Stimulated activated CD4-positive, alpha-beta T cell treated with anti-CD3 and anti-CD28 coated beads, Interleukin-4, amount 100 ng/mL, for 1 hour (primary cell): ENCODE measurements at regions not wholly inside any gene's neighbourhood (a gene's known extent, or its start where the extent isn't known, plus 50 kb on each side); places are given as distances from the start of the nearest gene placed in this dataset.
"Not testable (repeated sequence)": the region's sequence is repeated elsewhere in the genome, so short reads cannot be mapped to it uniquely, and the experiment has no call there.

Experiments
- DNase-seq: peaks from one replicate; pipeline ENCODE4 v3.0.0-alpha.2; 2020

DNA sequence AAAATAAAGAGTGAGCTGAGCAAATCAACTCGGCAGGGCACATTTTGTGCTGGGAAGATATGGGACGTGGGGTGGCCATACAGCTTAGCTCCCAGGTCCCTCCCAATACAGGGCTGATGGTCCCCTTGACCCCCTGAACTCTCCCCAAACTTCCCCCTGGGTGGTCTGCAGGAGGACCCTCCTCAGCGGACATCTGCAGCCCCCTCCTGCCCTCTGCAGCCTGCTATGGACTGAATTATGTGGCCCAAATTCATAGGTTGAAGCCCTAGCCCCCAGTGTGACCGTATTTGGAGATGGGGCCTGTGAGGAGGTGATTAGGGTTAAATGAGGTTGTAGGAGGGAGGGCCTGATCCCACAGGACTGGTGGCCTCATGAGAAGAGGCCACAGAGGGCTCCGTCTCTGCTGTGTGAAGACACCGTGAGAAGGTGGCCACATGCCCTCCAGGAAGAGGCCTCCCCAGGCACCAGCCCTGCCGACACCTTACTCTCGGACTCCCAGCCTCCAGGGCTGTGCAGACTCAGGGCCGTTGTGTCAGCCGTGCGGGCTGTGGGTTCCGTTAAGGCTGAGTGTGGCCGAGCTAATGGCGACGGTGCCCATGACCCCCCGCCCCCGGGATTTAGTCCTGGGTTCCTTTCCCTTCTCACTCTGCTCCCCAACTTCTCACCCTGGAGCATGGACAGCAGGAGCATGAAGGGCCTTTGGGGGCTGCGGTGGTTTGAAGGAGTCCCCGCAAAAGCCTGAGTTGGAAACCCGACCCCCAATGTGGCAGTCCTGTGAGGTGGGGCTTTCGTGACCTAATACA lies 1042.8 kb downstream of the BRD1 start:
- no peak for DNase-seq

DNA sequence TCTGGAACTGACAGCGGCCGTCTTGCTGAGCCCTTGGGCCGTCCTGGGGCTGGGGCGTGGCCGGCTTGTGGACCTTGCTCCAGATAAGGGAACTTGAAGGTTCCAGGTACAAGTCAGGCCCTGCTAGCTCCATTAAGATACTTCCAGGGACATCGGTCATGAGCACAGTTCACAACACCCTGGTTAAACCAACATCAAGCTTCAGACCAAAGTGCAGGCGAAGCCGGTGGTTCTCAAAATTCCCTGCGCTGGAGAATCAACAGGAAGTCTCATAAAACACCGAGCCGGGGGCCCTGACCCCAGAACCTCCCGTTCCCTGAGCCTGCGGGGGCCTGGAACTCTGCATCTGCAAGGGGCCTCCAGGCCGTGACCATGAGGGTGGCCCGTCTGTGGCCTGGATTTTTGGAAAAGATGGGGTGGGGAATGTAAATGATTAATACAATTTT lies 1043.8 kb downstream of the BRD1 start:
- DNase-seq, result no peak

- no peak for DNase-seq
Observed at GRCh38 chr22:48782811-48783511, 1044.7 kb downstream of the BRD1 start.

GRCh38 chr22:48782326-48782725 lies 1045.3 kb downstream of the BRD1 start:
- DNase-seq, result no peak

DNA sequence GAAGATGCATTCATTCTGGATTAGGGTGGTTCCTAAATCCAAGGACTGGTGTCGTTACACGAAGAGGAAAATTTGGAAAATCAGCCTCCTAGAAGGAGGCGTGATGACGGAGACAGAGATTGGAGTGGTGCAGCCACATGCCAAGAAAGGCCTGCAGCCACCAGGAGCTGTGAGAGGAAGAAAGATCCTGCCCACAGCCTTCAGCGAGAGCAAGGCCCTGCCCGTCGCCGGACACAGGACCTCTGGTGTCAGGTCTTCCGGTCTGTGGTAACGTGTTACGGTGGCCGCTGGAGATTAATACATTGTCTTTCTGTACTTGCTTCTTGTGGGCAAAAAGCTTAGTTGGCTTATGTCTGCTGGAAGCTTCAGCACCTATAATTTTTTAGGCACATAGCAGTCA lies 1045.8 kb downstream of the BRD1 start:
- no peak for DNase-seq

DNA sequence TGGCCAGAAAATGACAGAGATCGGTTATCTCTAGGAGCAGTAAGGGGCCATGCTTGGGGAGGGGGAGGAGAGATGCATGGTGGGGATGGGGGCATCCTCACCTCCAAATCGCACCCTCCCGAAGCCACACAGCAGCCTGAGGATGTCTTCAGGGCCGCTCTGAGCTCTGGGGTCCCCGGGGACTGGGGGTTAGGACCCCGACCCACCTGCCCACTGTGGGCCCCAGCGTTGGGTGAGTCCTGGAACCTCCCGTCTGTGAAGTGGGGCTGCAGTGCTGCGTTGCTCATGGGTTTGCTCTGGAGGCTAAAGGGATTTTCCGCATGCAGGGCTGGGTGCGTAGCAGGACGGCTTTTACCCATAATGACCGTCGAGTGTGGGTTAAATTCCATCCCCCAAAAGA lies 1046.3 kb downstream of the BRD1 start:
- no peak for DNase-seq

DNA sequence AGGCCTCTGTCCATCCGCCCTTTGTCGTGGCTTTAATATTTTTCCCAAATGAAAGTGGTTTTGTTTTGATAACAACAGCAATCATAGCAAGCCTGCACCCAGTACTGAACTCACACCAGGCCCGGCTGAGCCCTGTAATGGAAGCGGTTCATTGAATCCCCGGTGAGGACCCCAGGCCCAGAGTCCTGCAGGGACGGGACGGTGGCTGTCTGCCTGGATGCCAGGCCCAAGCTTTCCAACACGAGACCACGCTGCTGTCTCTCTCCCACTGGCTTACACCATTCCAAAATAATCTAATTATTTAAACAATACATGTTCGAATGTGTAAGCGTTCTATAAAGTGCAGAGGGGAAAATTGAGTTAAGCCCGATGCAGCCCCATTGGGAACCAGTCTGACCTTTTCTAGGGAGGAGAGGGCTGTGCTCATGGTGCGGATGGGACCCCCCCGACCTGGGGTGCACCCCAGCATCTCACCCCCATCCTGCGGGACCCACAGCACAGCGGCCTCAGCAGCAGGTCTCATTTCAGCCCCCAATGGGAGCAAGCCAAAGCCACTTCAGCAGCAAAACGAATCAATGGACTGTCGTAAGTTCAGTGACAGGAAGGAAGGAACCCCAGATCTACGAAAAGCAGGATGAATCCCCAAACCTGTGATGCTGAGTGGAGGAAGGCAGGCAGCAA lies 1046.9 kb downstream of the BRD1 start:
- DNase-seq, result no peak

GRCh38 chr22:48779661-48780596 lies 1047.7 kb downstream of the BRD1 start:
- DNase-seq, result no peak

GRCh38 chr22:48779211-48779643 lies 1048.4 kb downstream of the BRD1 start:
- no peak for DNase-seq

GRCh38 chr22:48778308-48779195 lies 1049.1 kb downstream of the BRD1 start:
- DNase-seq, result no peak

- DNase-seq, result no peak
Observed at GRCh38 chr22:48772286-48772907, 1055.3 kb downstream of the BRD1 start.

GRCh38 chr22:48765595-48765994 lies 1062.1 kb downstream of the BRD1 start:
- DNase-seq, result no peak

DNA sequence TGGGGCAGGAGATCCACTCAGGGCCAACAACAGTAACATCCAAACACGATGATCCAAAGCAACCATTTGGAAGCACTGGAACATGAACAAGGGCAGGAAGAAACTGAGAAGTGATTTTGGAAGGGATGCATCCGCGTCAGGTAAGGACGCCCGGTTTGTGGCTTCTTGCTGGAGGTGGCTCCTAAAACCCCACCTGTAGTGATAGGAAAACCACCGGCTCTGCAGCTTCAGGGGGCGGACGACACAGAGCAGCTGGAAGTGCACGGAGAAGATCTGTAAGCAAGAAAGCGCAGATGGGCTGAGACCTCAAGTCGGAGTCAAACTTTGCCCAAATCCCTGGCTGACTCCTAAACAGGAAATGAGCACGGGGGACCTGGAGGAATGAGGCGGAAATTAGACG lies 1066.1 kb downstream of the BRD1 start:
- DNase-seq, result no peak

GRCh38 chr22:48760481-48761390 lies 1066.9 kb downstream of the BRD1 start:
- no peak for DNase-seq

DNA sequence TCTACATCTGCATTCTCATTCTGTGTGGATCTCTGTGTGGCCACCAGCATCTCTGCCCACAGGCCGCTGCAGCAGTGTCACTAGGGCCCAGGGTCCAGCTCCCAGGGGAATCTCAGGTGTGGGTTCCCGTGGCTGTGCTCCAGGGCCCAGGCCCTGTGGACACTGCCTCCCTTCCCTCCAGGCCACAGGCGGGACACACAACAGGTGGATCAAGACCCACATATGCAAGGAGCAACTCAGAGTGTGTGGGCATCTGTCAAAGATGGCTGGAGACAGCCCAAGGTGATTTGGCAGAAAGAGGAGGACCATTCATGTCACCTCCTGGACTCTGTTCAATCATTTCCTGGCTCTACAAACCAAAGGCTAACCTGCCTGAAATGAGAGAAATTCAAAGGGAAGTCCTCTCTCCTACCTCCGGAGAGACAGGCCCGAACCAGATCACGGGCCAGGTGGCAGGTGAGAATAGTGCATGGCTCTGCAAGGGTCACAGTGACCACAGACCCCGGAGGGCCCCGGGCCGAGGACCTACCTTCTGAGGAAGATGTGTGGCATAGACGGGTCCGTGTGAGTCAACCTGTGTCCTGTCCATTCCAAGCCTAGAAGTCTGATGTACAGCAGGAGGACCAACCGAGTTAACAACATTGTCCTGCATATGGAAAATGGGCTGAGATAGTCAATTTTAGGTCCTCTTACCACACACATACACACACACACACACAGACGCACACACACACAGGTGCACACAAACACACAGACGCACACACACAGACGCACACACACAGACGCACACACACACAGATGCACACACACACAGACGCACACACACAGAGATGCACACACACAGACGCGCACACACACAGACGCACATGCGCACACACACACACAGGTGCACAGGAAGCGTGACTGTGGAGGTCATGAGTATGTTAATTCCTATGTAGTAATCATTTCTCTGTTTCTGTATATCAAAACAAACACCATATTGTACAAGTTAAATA lies 1068.5 kb downstream of the BRD1 start:
- DNase-seq, result no peak

DNA sequence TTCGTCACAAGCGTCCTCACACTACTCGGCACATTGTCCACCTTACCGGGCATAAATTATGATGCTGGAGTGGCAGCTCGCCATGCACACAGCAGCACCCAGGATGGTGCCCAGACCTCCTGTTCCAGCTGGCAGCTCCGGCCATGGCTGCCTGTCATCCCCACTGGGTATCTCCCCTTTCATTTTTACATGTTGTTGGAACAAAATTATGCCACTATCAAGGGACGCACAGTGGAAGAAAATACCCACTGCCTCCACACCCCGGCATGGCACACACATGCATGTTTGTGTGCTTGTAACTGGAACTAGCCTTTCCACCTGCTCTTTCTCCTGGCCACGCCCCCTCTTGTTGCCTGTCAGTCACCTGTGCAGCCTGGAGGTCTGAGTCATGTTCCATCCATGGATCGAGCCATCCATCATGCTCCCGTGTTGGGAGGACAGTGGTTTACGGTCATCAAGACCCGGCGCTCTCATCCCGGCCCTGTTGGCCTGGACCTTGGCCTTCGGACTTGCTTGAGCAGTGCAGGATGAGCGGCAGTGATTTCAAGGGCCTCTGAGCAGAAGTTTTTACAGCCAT lies 1069.6 kb downstream of the BRD1 start:
- no peak for DNase-seq

- no peak for DNase-seq
Observed at GRCh38 chr22:48757581-48757980, 1070.1 kb downstream of the BRD1 start.

DNA sequence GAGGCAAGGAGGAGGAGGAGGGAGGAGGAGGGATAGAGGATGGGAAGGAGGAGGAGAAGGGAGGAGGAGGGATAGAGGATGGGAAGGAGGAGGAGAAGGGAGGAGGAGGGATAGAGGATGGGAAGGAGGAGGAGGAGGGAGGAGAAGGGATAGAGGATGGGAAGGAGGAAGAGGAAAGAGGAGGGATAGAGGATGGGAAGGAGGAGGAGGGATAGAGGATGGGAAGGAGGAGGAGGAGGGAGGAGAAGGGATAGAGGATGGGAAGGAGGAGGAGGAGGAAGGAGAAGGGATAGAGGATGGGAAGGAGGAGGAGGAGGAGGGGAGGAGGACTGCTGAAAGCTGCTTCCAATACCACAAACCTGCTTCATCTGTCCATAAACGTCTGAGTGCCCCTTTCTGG lies 1070.5 kb downstream of the BRD1 start:
- DNase-seq, result not testable (repeated sequence)
